ENCODE measurements at regions not wholly inside any gene's neighbourhood (a gene's known extent, or its start where the extent isn't known, plus 50 kb on each side); places are given as distances from the start of the nearest gene placed in this dataset.
"Not testable (repeated sequence)": the region's sequence is repeated elsewhere in the genome, so short reads cannot be mapped to it uniquely, and the experiment has no call there.

DNA sequence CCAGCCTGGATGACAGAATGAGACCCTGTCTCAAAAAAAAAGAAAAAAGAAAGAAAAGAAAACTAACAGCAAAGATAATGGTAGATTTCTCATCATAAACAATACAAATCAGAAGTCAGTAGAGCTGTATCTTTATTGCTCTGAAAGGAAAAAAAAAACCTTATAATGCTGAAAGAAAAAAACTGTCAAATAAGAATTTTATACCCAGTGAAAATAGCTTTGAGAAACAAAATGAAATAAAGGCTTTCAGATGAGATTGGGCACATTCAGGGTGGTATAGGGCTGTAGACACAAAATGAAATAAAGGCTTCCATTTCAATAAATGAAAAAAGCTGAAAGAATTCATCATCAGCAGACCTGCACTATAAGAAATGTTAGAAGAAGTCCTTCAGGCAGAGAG lies 105.0 kb upstream of the FOXN3 start:
- no peak for DNase-seq

DNA sequence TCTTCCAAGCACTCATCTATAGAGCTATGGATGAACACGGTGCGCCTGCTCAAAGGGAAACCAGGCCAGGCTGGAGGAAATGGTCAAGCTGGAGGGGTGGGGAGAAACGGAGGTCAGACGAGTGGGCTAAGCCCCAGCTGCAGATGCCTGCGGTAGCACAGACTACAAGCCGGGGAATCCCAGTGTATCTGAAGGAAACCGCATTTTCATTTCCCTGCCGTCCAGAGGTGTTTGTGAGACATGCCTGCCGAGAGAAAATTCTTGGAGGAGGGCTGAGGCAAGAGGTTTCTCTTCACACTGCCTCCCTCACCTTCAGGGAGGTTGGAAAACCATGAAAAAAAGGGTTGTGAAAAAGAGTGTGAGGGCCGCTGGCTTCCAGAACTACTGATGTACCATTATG lies 102.0 kb upstream of the FOXN3 start:
- no peak for DNase-seq

DNA sequence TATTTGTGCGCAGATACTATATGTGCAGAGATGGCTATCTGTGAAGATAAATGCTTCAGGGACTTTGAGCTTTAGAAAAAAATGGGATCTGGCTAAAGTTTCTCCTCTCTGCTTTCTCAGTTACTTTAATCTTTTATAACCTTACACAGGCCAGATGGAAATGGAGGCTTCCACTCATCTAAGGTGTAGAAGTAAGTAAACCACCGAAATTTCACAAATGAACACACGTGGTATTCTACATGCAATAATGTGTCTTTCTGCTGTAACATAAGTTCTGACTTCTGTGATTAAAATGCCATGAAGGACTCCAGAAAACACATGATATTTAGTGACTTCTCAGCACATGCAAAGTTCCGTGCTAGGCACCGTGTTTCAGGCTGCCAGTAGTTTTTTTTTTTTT lies 99.1 kb upstream of the FOXN3 start:
- no peak for DNase-seq

DNA sequence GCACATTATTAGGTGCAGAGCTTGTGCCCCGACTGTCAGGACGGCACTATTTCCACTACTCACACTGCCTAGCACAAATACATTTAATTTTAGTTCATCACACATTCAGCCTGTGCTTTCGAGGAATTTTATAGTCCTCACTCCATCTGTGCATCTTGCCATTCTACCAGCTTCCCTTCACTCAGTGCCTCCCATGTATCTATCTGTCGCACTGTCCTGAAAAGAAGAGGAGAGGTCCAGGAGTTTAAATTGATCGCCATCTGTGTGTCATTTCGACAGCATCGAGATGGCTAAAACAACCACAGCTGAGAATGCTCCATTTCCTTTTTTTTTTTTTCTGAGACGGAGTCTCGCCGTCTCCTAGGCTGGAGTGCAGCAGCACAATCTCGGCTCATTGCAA lies 97.6 kb upstream of the FOXN3 start:
- DNase-seq, result no peak

DNA sequence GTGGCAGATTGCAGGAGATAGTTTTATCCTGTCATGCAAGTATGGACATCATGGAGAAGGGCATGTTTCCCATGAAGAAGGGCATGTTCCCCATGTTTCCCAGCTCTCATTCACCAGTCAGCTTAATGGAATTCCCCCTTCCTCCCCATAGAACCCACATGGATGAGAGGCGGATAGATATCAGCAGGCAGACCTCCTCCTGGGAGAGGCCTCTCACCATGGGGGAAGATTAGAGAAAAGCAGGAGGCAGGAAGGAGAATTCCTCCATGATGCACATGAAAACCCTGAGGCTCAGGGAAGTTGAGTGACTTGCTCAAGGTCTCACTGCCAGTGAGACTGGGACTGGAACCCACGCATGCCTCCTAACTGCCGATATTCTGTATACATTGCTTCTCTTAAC lies 92.9 kb upstream of the FOXN3 start:
- no peak for DNase-seq

DNA sequence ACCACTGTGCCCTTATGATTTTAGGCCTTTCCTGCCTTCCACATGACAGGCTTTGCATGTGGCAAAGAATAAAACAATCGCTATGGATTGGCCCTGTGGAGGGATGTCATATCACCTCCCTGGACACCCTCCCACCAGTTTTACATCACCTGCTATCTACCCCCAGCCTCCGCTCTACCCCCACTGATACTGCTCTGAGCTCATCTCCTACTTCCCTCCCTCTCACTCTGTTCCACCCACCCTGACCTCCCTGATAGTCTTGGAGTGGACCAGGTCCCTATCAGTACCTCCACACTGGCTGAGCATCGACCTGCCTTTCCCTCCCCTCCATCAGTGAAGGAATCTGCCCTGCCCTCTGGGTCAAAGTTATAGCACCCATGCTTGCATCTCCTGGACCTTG lies 91.8 kb upstream of the FOXN3 start:
- no peak for DNase-seq

DNA sequence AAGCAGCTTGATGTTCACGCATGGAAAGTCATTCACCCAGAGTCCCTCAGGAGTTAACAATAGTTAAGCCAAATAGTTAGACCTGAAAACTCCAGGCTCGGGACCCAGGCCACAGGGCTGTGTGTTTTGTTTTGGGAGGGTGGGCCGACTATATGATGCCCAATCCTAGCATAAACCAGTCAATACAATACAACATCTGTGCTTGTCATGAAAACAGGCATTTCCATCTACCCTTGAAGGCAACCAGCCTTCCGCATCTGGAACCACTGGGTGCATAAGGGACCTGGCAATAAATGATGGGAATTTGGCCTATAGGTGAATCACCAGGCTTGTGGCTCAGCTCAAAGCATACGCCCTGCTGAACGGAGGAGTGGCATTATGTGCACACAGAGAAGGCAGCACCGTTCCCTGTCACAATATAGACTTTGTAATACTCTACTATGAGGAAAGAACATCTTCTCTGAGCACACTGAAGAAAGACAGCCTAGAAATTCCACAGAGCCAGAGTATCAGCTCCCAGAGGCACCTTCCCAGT lies 91.0 kb upstream of the FOXN3 start:
- DNase-seq, result no peak

DNA sequence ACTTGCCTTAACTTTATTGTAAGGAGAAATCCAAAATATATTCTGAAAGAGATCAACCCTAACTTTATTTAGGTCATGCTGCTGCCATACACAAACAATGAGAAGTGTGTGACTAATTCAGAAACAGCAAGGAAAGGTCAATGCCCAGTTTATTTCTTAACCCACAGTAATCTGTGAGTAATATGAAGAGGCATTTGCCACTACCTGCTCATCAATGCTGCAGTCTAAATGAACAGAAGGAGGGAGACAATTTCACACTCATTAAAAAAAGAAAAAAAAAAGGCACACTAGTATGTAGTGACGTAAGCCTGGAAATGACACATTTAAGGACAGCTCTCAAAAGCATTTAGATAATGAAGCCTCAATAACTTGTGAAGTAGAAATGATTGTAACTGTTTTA lies 90.5 kb upstream of the FOXN3 start:
- DNase-seq, result no peak

DNA sequence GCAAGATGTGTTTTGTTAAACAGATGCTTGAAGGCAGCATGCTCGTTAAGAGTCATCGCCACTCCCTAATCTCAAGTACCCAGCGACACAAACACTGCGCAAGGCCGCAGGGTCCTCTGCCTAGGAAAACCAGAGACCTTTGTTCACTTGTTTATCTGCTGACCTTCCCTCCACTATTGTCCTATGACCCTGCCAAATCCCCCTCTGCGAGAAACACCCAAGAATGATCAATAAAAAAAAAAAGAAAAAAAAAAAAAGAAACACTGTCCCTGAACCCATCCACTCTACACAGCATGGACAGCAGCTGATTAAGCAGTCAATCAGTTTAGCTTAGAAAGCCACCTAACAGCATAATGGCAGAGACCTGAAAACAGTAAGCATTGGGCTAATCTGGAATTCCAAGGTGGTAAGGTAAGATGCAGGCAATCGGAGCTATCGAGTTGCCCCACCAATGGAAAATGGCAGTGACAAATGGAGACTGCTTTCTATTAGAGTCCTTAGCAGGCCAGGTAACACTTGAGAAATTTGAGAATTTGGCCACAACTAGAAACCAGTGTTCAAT lies 89.9 kb upstream of the FOXN3 start:
- DNase-seq, result not testable (repeated sequence)

DNA sequence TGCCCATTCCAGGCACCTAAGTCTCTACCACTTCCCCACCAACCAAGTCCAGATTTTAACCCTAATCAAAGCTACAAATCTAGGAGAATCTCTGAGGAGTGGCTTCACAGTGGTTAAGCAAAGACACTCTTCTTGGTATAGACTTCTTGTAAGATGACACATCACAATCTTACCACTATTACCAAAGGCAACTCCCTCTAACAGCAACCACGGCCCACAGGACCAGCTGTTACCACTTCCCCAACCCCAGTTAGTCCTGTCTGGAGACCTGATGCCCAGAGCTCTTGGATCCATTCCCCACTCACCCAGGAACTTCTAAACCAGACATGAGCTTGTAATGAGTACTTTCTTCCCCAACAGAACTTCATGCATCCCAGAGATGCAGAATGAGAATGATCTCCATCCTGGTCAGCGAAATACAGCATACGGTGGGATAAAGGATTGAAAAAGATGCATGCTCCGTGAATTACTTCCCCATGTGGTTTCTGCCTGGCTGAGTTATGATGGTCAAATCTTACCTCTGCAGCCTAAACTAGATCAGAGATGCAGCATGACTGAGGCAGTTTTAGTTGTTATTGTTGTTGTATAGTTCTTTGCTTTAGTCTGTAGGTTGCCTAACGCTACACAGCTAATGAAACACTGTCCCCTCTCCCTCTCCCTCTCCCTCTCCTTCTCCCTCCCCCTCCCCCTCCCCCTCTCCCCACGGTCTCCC lies 87.7 kb upstream of the FOXN3 start:
- no peak for DNase-seq

DNA sequence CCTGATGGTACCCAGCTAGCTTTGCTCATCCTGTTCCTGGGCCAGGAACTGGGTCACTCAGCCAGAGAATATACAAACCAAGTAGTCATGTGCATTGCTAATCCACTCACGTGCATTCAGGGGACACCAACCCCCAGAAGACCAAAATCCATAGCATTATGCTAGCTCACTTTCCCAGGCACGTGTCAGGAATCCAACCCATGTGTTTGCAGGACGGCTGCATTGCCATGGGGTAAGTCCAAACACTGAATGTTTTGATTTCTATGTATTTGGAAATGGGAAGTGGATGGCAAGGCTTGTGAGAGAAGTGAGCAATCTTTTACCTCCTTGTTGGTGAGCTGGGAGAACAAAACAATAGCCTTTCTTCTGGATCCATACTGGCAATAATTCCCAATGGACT lies 87.1 kb upstream of the FOXN3 start:
- DNase-seq, result no peak

DNA sequence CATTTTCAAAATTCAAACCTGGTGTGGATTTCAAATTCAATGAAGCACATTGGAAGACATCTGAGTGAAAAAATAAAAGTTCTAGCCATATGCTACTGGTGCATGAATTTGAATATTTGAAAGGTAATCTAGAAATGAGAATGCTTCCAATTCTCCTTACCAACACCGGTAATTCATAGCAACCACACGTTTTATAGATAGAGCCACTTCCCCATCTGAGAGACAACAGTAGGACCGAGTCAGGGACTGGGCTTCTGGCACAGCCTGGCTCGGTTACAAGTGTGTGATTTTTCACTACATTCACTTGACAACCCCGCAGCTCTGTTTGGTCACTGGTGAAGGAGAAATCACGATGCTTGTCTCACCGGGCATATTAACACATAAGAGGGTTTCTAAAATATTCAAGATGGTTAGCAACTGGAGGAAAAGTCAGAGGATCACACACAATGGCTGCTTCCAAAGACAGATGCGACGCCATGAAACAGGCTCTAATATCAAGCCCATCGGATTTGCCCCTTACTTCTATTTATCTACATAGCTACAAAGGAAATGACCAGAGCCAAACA lies 86.5 kb upstream of the FOXN3 start:
- peak; percentile 8 for DNase-seq

DNA sequence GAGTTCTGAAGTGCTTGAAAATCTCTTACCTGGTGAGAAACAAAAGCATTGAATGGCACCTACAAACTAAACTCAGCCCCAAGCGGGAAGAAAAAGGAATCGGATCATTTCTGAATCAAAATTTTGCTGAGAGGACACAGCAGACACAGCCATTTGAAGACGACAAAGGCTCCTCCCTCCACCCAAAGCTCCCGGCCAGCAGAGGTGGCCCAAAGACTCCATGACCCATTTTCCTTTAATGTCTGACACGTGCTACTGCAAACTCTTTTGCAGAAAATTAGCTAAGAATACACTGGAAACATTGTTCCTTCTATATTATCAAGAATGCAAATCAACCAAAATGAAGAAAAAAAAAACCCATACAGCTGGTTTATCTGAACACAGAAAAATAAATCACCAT lies 85.9 kb upstream of the FOXN3 start:
- DNase-seq, result peak; percentile 16

DNA sequence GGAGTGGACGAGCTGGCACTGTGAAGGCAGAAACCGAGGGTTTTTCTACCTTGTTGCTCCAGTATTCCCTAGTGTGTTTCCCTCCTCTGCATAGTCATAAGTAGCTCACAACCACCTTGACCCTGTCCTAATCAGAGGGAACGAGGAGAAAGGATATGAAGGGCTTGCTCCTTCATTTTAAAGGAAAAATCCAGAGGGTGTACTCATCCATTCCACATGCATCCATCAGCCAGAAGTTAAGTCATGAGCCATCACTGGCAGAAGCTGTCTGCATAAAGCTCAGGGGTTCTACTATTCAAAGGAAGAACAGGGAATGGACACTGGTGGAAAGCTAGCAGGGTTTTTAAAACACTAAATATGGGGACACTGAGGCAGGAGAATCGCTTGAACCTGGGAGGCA lies 84.3 kb upstream of the FOXN3 start:
- DNase-seq, result no peak

DNA sequence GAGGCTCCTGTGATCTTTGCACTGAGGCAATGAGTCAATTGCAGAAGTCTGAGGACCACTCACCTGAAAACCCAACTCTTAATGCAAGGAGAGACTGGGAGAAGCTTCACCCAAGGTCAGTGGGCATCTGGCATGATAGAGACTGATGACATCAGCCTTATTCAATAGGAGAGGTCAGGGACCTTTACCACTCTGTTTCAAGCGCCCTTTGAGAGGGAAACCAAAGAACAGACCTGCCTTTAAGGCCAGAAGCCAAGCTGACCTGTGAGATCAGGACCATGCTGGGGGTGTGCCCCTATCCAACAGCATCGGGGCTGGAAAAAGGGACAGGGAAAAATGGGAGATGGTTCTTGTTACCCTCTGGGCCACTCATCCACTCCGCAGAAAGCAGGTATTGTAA lies 83.3 kb upstream of the FOXN3 start:
- no peak for DNase-seq

DNA sequence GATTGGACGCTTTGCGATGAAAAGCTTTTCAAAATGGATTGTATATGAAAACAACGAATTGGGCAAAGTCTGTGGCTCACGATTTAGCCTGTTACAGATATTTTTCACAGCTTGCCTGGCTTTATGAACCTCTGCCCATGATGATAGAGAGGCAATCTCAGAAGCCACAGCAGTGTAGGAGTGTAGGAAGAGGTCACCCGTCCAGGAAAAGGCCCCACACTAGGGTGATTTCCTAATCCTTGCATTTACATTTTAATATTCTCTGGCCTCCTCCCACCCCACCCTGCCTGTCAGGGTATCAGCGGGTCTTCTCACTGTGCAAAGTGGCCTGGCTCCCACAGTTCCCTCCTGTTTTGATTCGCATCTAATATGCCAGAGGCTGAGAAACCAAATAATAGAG lies 81.8 kb upstream of the FOXN3 start:
- no peak for DNase-seq

DNA sequence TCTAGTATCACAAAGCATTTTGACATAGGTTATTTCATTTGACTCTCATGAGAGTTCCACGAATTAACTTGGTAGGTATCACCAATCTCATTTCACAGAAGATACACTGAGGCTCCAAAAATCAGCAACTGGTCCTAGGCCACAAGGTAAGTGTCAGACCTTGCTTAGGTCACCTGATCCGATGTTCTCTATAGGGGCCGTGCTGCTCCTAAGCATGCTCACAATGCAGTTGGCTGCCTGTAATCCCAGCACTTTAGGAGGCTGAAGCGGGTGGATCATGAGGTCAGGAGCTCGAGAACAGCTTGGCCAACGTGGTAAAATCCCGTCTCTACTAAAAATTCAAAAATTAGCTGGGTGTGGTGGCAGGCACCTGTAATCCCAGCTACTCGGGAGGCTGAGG lies 78.7 kb upstream of the FOXN3 start:
- DNase-seq, result no peak

DNA sequence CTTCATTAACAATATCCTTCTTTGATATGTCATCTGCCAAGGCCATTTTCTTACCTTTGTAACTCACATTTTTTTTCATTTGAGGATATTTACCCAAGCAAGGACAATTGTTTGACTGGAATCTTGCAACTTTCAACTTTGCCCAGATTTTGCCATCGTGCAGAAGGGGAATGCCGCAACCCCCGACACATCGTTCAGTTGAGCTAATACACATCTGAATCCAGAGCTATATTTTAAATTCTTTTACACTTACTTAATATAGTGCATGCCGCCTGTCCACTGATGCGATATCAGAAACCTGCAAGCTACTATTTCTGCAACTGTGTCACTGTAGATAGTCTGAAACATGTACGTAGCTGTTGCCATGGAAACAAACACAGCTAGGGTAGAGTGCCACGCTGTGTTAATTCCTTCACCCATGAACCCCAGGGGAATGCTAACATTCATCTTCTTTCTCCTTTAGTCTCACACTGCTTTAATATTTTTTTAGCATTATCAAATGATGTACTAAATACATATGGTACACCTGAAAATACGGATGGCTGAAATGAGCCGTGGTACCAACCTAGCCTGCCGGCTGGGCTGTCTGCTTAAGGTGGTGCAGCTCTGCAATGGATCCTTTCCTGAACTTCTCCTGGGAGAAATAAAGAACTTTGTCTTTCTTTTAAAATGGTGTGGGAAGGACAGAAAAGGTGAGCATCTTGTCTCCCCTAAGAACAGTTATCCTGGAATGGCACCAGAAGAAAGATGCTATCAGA lies 77.0 kb upstream of the FOXN3 start:
- no peak for DNase-seq

DNA sequence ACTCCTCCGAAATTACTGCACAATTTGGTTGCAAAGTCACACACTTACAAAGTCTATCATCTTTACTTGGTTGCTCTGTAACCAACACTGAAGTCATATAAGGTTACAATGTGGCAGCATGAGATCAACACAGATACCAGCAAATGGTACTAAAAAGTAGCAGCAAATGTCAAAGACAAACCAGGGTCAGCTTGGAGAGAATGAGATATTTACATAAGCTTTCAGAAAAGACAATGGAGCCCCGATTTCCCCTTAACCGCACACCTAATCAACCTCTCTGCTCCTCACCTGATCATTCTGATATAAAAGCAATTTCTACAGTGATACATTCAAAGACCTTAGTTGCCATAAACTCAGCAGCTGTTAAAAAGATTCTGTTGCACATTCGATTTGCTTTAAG lies 76.4 kb upstream of the FOXN3 start:
- DNase-seq, result no peak

DNA sequence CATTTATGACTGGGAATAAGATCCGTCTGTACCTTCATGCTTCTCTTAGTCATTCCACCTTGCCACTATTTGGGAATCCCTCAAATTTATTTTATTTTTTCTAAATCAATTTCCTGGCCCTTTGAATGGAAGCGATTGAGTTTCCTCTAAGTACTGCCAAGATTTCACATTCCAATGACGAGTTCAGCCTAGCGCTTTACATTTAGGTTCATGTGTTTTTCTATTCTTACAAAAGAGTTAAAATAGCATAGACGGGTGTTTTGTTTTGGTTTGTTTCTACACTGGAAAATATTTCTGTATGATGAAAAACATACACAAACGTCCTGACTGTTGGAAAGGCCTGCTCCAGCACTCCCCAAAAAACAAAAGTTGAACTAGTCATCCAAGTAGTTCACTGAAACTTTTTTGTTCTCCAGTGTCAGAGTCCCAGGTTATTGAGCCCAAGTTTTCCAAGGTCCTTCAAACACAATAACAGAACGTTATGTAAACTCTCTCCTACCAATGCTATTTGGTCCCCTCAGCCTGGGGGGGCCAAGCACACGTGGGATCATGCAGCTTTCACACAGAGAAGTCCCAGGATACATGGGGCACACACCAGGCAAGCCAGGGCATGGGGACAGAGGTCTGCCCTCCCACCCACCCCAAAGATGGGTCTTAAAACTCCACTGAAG lies 74.8 kb upstream of the FOXN3 start:
- no peak for DNase-seq

DNA sequence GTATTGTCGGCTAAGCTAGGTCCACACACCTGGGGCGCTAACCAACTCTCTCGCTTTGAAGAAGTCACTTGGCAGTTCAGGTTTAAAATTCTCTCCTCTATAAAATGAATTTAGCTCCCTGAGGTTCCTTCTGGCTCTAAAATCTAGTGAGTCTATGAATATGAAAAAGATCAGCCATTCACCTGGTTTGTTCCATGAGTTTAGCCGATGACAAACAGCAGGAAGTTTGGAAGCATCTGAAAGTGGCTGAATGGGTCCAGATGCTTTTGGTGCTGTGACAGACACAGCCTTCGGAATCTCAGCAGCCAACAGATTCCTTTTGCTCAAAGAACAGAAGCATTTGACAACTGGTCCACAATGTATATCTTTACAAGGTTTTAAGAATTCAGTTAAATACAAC lies 73.4 kb upstream of the FOXN3 start:
- DNase-seq, result no peak

DNA sequence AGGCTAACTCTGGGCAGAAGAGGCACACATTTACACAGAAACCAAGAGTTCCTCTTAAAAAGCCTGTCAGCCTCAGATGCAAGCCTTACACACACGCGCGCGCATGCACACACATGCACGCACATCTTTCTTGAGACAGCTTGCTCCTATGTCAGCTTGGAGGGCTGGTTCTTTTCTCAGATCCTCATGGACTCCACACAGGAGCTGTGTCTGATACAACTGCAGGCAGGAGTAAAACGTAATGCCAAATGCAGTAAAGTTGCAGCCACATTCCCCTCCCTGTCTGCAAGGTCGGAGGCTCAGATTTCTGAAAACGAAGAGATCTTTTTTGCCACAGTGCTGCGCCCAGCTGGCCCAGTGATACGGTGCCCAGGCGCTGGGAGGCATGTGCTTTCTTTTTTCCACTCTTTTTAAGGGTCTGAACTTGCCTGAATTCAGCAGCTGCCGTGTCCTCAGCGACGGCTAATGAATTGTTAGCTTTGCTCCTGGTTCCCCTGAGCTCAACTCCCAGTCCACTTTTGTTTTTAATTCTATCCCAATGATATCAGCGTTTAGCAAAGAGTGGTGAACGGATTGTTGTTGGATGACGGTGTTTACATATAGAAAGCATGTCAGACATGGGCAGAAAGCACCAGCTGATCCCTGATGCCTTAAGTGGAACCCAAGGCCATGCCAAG lies 72.9 kb upstream of the FOXN3 start:
- no peak for DNase-seq

DNA sequence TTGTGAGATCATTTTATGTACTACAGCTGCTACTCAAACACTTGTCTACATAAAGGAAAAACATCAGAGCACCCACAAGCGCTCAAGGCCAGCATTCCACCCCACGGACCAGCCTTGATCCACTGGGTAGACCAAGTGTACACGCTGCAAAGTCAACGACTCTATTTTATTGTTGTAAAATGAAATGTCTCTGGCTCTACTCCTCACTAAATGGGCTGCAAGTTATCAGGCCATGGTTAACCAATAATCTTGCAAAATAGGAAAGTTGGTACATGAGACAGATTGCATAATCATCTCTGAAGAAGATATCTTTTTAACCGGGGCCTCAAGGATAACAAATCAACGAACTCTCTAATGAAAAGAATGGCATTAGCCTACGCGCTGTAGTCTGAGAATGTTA lies 69.9 kb upstream of the FOXN3 start:
- no peak for DNase-seq
